ENCODE measurements at regions not wholly inside any gene's neighbourhood (a gene's known extent, or its start where the extent isn't known, plus 50 kb on each side); places are given as distances from the start of the nearest gene placed in this dataset.

DNA sequence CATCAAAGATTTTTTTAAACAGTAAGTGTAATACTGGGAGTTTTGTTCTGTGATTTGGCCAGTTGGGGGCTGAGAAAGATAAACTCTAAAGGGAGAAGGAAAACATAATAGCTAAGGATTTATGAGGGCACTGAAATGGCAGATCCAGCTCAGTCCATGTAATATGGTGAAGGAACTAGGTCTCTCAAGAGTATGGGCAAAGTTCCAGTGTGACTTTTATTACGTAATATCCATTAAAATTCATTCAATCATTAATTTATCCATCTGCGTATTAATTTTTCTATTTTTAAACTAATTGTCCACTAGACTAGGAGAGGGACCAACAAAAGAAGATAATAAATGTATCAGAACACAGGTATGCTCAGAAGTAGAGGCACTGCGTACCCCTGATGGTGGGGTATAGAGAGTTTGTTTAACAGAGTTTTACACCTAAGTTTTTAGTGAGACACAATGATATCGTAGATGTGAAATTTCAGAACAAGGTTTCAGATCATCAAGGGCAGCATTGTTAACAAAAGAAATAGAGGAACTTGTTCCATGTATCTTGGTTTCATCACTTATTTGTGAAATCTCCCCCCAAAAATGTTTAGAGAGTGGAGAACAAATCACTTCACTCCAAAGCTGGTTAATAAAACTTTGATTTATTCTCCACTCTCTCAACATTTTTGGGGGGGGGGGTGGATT is 351.1 kb downstream of the GRXCR1 start:
- no peak for TF ChIP-seq POLR2A (IDR thresholded peaks at IDR 0.05)
- TF ChIP-seq, protein P1, sequence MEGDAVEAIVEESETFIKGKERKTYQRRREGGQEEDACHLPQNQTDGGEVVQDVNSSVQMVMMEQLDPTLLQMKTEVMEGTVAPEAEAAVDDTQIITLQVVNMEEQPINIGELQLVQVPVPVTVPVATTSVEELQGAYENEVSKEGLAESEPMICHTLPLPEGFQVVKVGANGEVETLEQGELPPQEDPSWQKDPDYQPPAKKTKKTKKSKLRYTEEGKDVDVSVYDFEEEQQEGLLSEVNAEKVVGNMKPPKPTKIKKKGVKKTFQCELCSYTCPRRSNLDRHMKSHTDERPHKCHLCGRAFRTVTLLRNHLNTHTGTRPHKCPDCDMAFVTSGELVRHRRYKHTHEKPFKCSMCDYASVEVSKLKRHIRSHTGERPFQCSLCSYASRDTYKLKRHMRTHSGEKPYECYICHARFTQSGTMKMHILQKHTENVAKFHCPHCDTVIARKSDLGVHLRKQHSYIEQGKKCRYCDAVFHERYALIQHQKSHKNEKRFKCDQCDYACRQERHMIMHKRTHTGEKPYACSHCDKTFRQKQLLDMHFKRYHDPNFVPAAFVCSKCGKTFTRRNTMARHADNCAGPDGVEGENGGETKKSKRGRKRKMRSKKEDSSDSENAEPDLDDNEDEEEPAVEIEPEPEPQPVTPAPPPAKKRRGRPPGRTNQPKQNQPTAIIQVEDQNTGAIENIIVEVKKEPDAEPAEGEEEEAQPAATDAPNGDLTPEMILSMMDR (IDR thresholded peaks at IDR 0.05), result no peak
- TF ChIP-seq EP300 (IDR thresholded peaks at IDR 0.05), result no peak
